MM.1S (cell line): ENCODE measurements at regions not wholly inside any gene's neighbourhood (a gene's known extent, or its start where the extent isn't known, plus 50 kb on each side); places are given as distances from the start of the nearest gene placed in this dataset.

Source experiments
- EZH2 ChIP-seq: fragments of 300-600 bp; sonication (generic); optimal IDR thresholded peaks from 2 replicates; pipeline ENCODE3; 2017; ENCODE audit warnings: low read depth, mild to moderate bottlenecking, antibody characterized with exemption, low read length, mixed read lengths
- TF ChIP-seq, protein P1 (sequence below): fragments of 300-600 bp; sonication (generic); IDR thresholded peaks from 2 replicates; pipeline ENCODE4 v1.5.1; 2016; ENCODE audit warnings: antibody characterized with exemption, low read length, mixed read lengths

DNA sequence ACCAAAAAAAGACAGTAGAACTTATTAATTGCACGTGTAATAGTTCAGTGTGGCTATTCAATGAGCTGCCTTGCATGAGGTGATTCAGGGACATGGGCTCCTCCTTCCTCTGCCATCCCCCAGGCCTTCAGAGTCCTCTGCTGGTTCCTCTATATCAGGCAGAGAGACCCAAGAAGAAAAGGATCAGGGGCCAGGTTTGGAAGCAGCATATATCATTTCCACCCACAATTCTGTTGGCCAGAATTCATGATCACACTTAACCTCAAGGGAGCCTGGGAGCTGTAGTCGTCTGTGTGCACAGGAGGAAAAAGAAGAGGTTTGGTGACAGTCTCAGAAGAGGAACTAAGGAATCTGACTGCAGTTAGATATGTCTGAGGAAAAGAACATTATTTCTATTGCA lies 114.0 kb upstream of the GLS start:
- TF ChIP-seq, protein P1, sequence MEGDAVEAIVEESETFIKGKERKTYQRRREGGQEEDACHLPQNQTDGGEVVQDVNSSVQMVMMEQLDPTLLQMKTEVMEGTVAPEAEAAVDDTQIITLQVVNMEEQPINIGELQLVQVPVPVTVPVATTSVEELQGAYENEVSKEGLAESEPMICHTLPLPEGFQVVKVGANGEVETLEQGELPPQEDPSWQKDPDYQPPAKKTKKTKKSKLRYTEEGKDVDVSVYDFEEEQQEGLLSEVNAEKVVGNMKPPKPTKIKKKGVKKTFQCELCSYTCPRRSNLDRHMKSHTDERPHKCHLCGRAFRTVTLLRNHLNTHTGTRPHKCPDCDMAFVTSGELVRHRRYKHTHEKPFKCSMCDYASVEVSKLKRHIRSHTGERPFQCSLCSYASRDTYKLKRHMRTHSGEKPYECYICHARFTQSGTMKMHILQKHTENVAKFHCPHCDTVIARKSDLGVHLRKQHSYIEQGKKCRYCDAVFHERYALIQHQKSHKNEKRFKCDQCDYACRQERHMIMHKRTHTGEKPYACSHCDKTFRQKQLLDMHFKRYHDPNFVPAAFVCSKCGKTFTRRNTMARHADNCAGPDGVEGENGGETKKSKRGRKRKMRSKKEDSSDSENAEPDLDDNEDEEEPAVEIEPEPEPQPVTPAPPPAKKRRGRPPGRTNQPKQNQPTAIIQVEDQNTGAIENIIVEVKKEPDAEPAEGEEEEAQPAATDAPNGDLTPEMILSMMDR = no peak
- no peak for TF ChIP-seq EZH2
